ENCODE measurements at regions not wholly inside any gene's neighbourhood (a gene's known extent, or its start where the extent isn't known, plus 50 kb on each side); places are given as distances from the start of the nearest gene placed in this dataset.

GRCh38 chr2:153109793-153110192 lies 368.8 kb downstream of the RPRM start:
- no peak for TF ChIP-seq EZH2 (optimal IDR thresholded peaks at IDR 0.05; ENCODE audit: low read depth, low read length)
- TF ChIP-seq CTCF (IDR thresholded peaks at IDR 0.05; ENCODE audit: low read length) = no peak
- TF ChIP-seq EZH2phosphoT487 (IDR thresholded peaks at IDR 0.05; ENCODE audit: low read length) = no peak

All from MM.1S (cell line).